Natural killer cell (primary cell): ENCODE measurements at regions not wholly inside any gene's neighbourhood (a gene's known extent, or its start where the extent isn't known, plus 50 kb on each side); places are given as distances from the start of the nearest gene placed in this dataset.

Experiments used
- ATAC-seq, 3 donors: fragments of 150-1000 bp in 2 of 3; fragments of 200-7000 bp in 1 of 3; cut with Tn5 transposase; 1 replicate in 1 of 3; 2 replicates in 2 of 3; pipeline ENCODE4 v1.10.0; 2021; ENCODE audit warnings: mild to moderate bottlenecking in 2 of 3, moderate library complexity in 2 of 3
- DNase-seq, 2 donors: peaks; one replicate each; pipeline versions ENCODE4 v3.0.0 to v3.0.0-alpha.2; 2013 to 2021; ENCODE audit warnings: mixed read lengths in 1 of 2
- H3K27ac ChIP-seq: one replicate; pipeline ENCODE4 v1.5.1; 2013; ENCODE audit warnings: mild to moderate bottlenecking, low read length
- H3K27me3 ChIP-seq: one replicate; pipeline ENCODE4 v1.6.1; 2013; ENCODE audit warnings: low read length; ENCODE audit not compliant: control insufficient read depth, insufficient read depth
- H3K36me3 ChIP-seq: one replicate; pipeline ENCODE4 v1.6.1; 2013; ENCODE audit warnings: low read length; ENCODE audit not compliant: control insufficient read depth, insufficient read depth
- H3K4me1 ChIP-seq: one replicate; pipeline ENCODE4 v1.6.1; 2013; ENCODE audit warnings: low read length; ENCODE audit not compliant: control insufficient read depth, insufficient read depth
- H3K4me3 ChIP-seq: one replicate; pipeline ENCODE4 v1.5.1; 2013; ENCODE audit warnings: low read length
- H3K9me3 ChIP-seq: one replicate; pipeline ENCODE4 v1.6.1; 2013; ENCODE audit warnings: low read length; ENCODE audit not compliant: control insufficient read depth, insufficient read depth
- H3K27ac Mint-ChIP-seq, 2 donors: one replicate each; pipeline ENCODE4 v1.8.0; 2022; ENCODE audit warnings: mild to moderate bottlenecking in 2 of 2, mixed read lengths in 2 of 2, moderate library complexity in 1 of 2
- H3K27me3 Mint-ChIP-seq, 2 donors: one replicate each; pipeline ENCODE4 v1.8.0; 2022; ENCODE audit warnings: low read depth in 2 of 2, mixed read lengths in 2 of 2
- H3K36me3 Mint-ChIP-seq: one replicate; pipeline ENCODE4 v1.8.0; 2022; ENCODE audit warnings: mixed read lengths
- H3K4me1 Mint-ChIP-seq, 2 donors: one replicate each; pipeline ENCODE4 v1.8.0; 2022; ENCODE audit warnings: mixed read lengths in 2 of 2
- H3K4me3 Mint-ChIP-seq: one replicate; pipeline ENCODE4 v1.8.0; 2022; ENCODE audit warnings: mild to moderate bottlenecking, moderate library complexity, mixed read lengths
- H3K9me3 Mint-ChIP-seq, 2 donors: one replicate each; pipeline ENCODE4 v1.8.0; 2022; ENCODE audit warnings: mixed read lengths in 2 of 2
- WGBS: methylation state at CpG from one replicate; pipeline ENCODE4 v1.1.7; 2013; ENCODE audit warnings: missing lambda C conversion rate; ENCODE audit not compliant: insufficient coverage; 5-methylcytosine and 5-hydroxymethylcytosine counted together
- intact Hi-C: fragments of 100-400 bp; cut with micrococcal nuclease; formaldehyde crosslinking; loops from one replicate; pipeline ENCODE4 v1.14.2; 2022
- TF ChIP-seq, protein P1 (sequence below): fragments of 200-600 bp; IDR thresholded peaks from one replicate; pipeline ENCODE4 v1.8.0; 2022; ENCODE audit warnings: antibody characterized with exemption

GRCh38 chrX:20397587-20397986 lies 130.9 kb upstream of the RPS6KA3 start:
- Histone ChIP-seq H3K4me1 (no peaks in the 10 kb centered on the region), H3K27ac (no peak overlapping the region), H3K27me3 (no peaks in the 10 kb centered on the region), H3K36me3 (no peaks in the 10 kb centered on the region), H3K4me3 (no peak overlapping the region), H3K9me3 (no peaks in the 10 kb centered on the region)
- no peaks in the 10 kb centered on the region for H3K36me3 Mint-ChIP-seq
- no peak overlapping the region for H3K27ac Mint-ChIP-seq
- DNase-seq (no peak), ATAC-seq (no peak)
- 81% methylated on average over 2 of the region's 2 CpGs for WGBS
- TF ChIP-seq, protein P1, sequence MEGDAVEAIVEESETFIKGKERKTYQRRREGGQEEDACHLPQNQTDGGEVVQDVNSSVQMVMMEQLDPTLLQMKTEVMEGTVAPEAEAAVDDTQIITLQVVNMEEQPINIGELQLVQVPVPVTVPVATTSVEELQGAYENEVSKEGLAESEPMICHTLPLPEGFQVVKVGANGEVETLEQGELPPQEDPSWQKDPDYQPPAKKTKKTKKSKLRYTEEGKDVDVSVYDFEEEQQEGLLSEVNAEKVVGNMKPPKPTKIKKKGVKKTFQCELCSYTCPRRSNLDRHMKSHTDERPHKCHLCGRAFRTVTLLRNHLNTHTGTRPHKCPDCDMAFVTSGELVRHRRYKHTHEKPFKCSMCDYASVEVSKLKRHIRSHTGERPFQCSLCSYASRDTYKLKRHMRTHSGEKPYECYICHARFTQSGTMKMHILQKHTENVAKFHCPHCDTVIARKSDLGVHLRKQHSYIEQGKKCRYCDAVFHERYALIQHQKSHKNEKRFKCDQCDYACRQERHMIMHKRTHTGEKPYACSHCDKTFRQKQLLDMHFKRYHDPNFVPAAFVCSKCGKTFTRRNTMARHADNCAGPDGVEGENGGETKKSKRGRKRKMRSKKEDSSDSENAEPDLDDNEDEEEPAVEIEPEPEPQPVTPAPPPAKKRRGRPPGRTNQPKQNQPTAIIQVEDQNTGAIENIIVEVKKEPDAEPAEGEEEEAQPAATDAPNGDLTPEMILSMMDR = no peak
- H3K4me3 Mint-ChIP-seq = no peak overlapping the region
- H3K9me3 Mint-ChIP-seq = no peaks in the 10 kb centered on the region
- peaks cover 0 to 4% of the 10 kb centered on the region in 2 donors for H3K27me3 Mint-ChIP-seq
- intact Hi-C loops = no loop called here
- peaks cover 0 to 11% of the 10 kb centered on the region in 2 donors for H3K4me1 Mint-ChIP-seq

DNA sequence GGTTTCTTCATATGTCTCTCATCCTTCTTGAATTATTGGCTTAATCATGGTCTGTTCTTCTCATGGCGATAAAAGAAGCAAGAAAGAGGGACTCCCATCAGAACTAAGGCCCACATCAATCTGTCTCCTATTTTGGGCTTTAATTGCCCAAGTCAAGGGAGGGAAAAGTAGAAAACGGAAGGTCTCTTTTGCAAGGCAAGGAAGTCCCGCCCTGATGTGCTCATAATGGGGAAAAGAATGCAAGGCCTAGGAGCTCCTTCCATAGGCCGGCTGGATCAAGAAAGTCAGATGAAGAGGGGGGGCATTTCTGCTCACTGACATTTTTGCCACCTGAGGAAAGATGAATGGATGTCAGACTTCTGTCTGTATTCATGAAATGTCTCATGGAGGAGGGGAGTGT lies 127.7 kb upstream of the RPS6KA3 start:
- Mint-ChIP-seq H3K9me3 (no peaks in the 10 kb centered on the region), H3K36me3 (no peaks in the 10 kb centered on the region), H3K27ac (no peak overlapping the region), H3K27me3 (peaks cover 0 to 4% of the 10 kb centered on the region in 2 donors), H3K4me1 (peaks cover 0 to 11% of the 10 kb centered on the region in 2 donors), H3K4me3 (no peak overlapping the region)
- H3K27ac ChIP-seq = no peak overlapping the region
- H3K4me1 ChIP-seq = no peaks in the 10 kb centered on the region
- no peaks in the 10 kb centered on the region for H3K36me3 ChIP-seq
- no peaks in the 10 kb centered on the region for H3K27me3 ChIP-seq
- TF ChIP-seq, protein P1 = no peak
- H3K4me3 ChIP-seq = no peak overlapping the region
- DNase-seq = no peak
- intact Hi-C loops = no loop called here
- no peak for ATAC-seq
- H3K9me3 ChIP-seq = no peaks in the 10 kb centered on the region
- WGBS = 88% methylated on average over 1 of the region's 4 CpGs

DNA sequence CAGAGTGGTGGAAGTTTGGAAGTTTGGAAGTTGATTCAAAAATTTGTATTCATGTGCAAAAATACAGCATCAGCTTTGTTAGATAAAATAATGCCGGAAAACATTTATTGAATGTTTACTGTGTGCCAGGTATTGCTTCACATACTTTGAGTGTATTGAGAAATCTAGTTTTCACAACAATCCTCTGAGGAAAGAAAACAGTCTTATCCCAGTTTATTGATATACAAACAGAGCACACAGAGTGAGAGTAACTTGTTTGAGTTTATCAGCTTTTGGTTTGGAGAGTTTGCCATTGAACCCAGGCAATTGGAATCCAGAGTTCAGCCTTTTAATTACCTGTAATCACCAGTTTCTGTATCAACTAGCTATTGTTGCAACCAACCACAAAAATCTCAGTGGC lies 127.2 kb upstream of the RPS6KA3 start:
- intact Hi-C loops = no loop called here
- no peaks in the 10 kb centered on the region for H3K4me1 ChIP-seq
- Mint-ChIP-seq H3K4me3 (no peak overlapping the region), H3K36me3 (no peaks in the 10 kb centered on the region), H3K27me3 (peaks cover 0 to 4% of the 10 kb centered on the region in 2 donors), H3K4me1 (peaks cover 0 to 9% of the 10 kb centered on the region in 2 donors), H3K27ac (no peak overlapping the region), H3K9me3 (no peaks in the 10 kb centered on the region)
- no peaks in the 10 kb centered on the region for H3K9me3 ChIP-seq
- H3K4me3 ChIP-seq = no peak overlapping the region
- H3K36me3 ChIP-seq = no peaks in the 10 kb centered on the region
- DNase-seq = no peak
- TF ChIP-seq, protein P1 = no peak
- H3K27ac ChIP-seq = no peak overlapping the region
- no CpG with 5 or more reads among the region's 1 CpG for WGBS
- no peak for ATAC-seq
- no peaks in the 10 kb centered on the region for H3K27me3 ChIP-seq

- Histone ChIP-seq H3K4me1 (no peaks in the 10 kb centered on the region), H3K27me3 (no peaks in the 10 kb centered on the region), H3K9me3 (no peaks in the 10 kb centered on the region), H3K36me3 (no peaks in the 10 kb centered on the region), H3K4me3 (no peak overlapping the region), H3K27ac (no peak overlapping the region)
- intact Hi-C loops = no loop called here
- no peaks in the 10 kb centered on the region for H3K9me3 Mint-ChIP-seq
- DNase-seq (no peak), ATAC-seq (no peak)
- H3K27ac Mint-ChIP-seq = no peak overlapping the region
- H3K4me3 Mint-ChIP-seq = no peak overlapping the region
- no peaks in the 10 kb centered on the region for H3K4me1 Mint-ChIP-seq
- TF ChIP-seq, protein P1 = no peak
- H3K36me3 Mint-ChIP-seq = no peaks in the 10 kb centered on the region
- no peaks in the 10 kb centered on the region for H3K27me3 Mint-ChIP-seq
- WGBS = 74% methylated on average over 5 of the region's 5 CpGs
Observed at GRCh38 chrX:20388594-20388993, 121.9 kb upstream of the RPS6KA3 start.
